ENCODE measurements at regions not wholly inside any gene's neighbourhood (a gene's known extent, or its start where the extent isn't known, plus 50 kb on each side); places are given as distances from the start of the nearest gene placed in this dataset.

DNA sequence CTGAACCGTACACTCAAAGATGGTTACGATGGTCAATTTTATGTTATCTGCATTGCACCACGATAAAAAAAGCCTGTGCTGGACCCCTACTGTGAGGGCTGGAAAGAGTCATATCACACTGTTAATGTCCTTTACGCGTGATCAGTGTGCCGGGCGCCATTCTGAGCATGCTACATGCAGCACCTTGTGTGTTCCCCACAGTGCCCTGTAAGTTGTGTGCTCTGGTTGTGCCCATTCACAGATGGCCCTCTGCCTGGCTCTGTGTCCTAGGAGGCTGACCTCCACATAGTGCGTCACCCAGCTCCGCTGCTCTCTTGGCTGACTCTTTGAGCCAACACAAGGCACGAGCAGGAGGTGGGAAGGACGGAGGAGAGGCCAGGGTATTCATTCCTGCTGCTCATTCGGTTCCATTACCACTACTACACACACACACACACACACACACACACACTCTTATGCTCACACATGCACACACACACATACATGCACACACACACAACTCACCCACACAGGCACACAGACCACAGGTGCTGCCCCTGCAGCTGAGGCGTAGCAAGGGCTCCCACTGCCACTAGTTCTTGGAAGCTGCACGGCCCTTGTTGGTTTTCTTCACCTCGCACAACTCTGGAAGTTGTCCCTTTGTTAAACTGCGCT, 129.6 kb upstream of the IQSEC1 start:
- TF ChIP-seq, protein P1, sequence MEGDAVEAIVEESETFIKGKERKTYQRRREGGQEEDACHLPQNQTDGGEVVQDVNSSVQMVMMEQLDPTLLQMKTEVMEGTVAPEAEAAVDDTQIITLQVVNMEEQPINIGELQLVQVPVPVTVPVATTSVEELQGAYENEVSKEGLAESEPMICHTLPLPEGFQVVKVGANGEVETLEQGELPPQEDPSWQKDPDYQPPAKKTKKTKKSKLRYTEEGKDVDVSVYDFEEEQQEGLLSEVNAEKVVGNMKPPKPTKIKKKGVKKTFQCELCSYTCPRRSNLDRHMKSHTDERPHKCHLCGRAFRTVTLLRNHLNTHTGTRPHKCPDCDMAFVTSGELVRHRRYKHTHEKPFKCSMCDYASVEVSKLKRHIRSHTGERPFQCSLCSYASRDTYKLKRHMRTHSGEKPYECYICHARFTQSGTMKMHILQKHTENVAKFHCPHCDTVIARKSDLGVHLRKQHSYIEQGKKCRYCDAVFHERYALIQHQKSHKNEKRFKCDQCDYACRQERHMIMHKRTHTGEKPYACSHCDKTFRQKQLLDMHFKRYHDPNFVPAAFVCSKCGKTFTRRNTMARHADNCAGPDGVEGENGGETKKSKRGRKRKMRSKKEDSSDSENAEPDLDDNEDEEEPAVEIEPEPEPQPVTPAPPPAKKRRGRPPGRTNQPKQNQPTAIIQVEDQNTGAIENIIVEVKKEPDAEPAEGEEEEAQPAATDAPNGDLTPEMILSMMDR (conservative IDR thresholded peaks at IDR 0.05; ENCODE audit: low read depth, low read length), result no peak
- no peak for TF ChIP-seq RAD21 (IDR thresholded peaks at IDR 0.05; ENCODE audit: low read length)
- TF ChIP-seq POLR2A (IDR thresholded peaks at IDR 0.05; ENCODE audit: low read depth, low read length), result no peak
- TF ChIP-seq, protein P2, sequence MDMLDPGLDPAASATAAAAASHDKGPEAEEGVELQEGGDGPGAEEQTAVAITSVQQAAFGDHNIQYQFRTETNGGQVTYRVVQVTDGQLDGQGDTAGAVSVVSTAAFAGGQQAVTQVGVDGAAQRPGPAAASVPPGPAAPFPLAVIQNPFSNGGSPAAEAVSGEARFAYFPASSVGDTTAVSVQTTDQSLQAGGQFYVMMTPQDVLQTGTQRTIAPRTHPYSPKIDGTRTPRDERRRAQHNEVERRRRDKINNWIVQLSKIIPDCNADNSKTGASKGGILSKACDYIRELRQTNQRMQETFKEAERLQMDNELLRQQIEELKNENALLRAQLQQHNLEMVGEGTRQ (IDR thresholded peaks at IDR 0.05; ENCODE audit: low read depth, low read length), result no peak
- no peak for TF ChIP-seq RFX5 (IDR thresholded peaks at IDR 0.05; ENCODE audit: low read depth, low read length)
- TF ChIP-seq NFE2L2 (IDR thresholded peaks at IDR 0.05; ENCODE audit: low read depth, low read length), result no peak
- no peak for TF ChIP-seq CEBPB (IDR thresholded peaks at IDR 0.05; ENCODE audit: low read depth, low read length)
- no peak for TF ChIP-seq CHD1 (IDR thresholded peaks at IDR 0.05; ENCODE audit: low read depth, low read length)
- no peak for TF ChIP-seq MAFK (IDR thresholded peaks at IDR 0.05; ENCODE audit: low read depth, low read length)
- no peak for TF ChIP-seq RCOR1 (IDR thresholded peaks at IDR 0.05; ENCODE audit: insufficient replicate concordance, low read length)
- TF ChIP-seq MAZ (IDR thresholded peaks at IDR 0.05; ENCODE audit: borderline replicate concordance, low read depth, low read length), result no peak
- TF ChIP-seq SMC3 (IDR thresholded peaks at IDR 0.05; ENCODE audit: low read depth, low read length), result no peak
